ENCODE measurements at regions not wholly inside any gene's neighbourhood (a gene's known extent, or its start where the extent isn't known, plus 50 kb on each side); places are given as distances from the start of the nearest gene placed in this dataset.

DNA sequence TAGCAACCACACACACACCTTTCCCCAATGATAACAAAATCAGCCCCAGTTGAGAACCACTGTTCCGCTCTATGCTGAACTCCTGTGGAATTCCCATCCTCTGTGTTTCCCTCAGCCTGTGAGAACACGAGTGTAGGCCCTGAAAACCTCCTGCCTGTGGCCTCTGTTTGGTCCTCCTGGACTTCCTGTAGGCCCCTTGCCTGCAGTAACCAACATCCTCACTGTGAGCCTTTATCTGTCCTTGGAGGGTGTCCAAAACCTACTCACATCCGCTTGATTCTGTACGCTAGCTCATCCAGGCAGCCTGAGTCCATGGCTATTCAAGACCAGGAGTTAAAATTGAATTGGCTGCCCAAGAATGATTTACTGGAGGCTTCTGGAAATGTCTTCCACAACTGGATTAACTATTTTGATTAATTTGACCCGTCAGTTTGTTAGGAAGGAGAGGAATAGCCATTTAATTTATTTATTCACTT lies 149.8 kb downstream of the AKR1D1 start:
- WGBS (ENCODE audit: low lambda C conversion rate) = 17% methylated on average over 5 of the region's 5 CpGs
- no peaks in the 10 kb centered on the region for H3K27me3 ChIP-seq (ENCODE audit: insufficient read depth)
- POLR2A ChIA-PET = no interaction called here
- no peaks in the 10 kb centered on the region; the same call in 1 of the 2 replicates for H3K9me2 ChIP-seq
- H3K27ac ChIP-seq (ENCODE audit: low read depth in 2 of 2, low read length in 1 of 2) = peak overlapping the region in 1 of 2 experiments; percentile 75; a peak in 2 of 4 replicates
- H3K4me1 ChIP-seq (ENCODE audit: control insufficient read depth in 1 of 2, insufficient read depth in 2 of 2, low read depth in 1 of 2, low read length in 1 of 2) = peaks cover 0 to 4% of the 10 kb centered on the region in 2 experiments; a peak in 2 of 4 replicates
- no peaks in the 10 kb centered on the region for H4K20me1 ChIP-seq (ENCODE audit: insufficient read depth)
- CTCF ChIA-PET = interaction anchor here (2.5 kb wide), 1 partner anchor 11 kb away, joined by 5 read pairs; no protein-coding TSS in a partner anchor
- no peaks in the 10 kb centered on the region for H3K79me2 ChIP-seq (ENCODE audit: insufficient read depth)
- DNase-seq = peak; percentile 48
- TF ChIP-seq TAF1 (IDR thresholded peaks at IDR 0.05; ENCODE audit: borderline replicate concordance, low read depth, low read length) (no peak), RCOR1 (IDR thresholded peaks at IDR 0.05; ENCODE audit: low read length) (peak; percentile 70), EP300 (IDR thresholded peaks at IDR 0.05; ENCODE audit: borderline replicate concordance in 1 of 2, low read depth in 1 of 2, low read length in 1 of 2) (peak in 1 of 2 experiments; percentile 78; a peak in 2 of 4 replicates)
- no peaks in the 10 kb centered on the region for H3K36me3 ChIP-seq (replicated peaks in 1 of 2; ENCODE audit: control insufficient read depth in 1 of 2, insufficient read depth in 2 of 2, low read length in 1 of 2)
- no peaks in the 10 kb centered on the region; the same call in 1 of the 2 replicates for H3K9me3 ChIP-seq
- no peaks in the 10 kb centered on the region for H3F3A ChIP-seq (replicated peaks; ENCODE audit: insufficient read depth)
- no peak overlapping the region for H3K4me3 ChIP-seq (ENCODE audit: low read depth in 2 of 2, low read length in 1 of 2)
- no peak overlapping the region for H3K4me2 ChIP-seq
- H2AFZ ChIP-seq (ENCODE audit: low read depth) = no peak overlapping the region
- H3K9ac ChIP-seq = no peak overlapping the region

DNA sequence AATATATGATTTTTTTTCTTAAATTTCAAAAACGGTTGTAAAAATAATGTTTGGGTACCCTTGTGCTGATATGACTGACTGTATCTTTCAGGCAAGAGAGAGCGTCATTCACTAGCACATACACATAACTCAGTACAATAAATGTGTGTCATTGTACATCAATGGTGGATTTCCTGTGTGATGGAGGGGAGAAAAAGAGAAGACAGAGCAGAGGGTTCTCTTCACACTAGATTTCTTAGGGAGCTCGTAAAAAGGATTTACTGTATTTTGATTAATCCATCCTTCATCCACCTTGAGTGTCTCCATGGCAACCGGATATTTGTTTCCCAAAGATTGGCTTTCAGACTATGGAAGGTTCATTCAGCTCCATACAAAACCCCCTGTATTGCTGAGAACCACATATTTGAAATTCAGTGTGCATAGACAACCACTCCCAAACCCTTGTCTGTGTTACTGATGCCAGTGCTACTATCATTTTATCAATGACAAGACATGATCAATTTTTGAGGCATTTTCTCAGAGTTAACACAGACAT lies 150.6 kb downstream of the AKR1D1 start:
- H4K20me1 ChIP-seq (ENCODE audit: insufficient read depth) = no peaks in the 10 kb centered on the region
- no peak for DNase-seq
- no peak overlapping the region for H3K4me2 ChIP-seq
- H3K27ac ChIP-seq (ENCODE audit: low read depth in 2 of 2, low read length in 1 of 2) = peak overlapping the region in 1 of 2 experiments; percentile 75; a peak in 1 of 4 replicates
- peaks cover 0 to 4% of the 10 kb centered on the region in 2 experiments; a peak in 2 of 4 replicates for H3K4me1 ChIP-seq (ENCODE audit: control insufficient read depth in 1 of 2, insufficient read depth in 2 of 2, low read depth in 1 of 2, low read length in 1 of 2)
- no peak overlapping the region for H3K9ac ChIP-seq
- ChIA-PET POLR2A (no interaction called here), CTCF (no interaction called here)
- no peak overlapping the region for H3K4me3 ChIP-seq (ENCODE audit: low read depth in 2 of 2, low read length in 1 of 2)
- no peaks in the 10 kb centered on the region for H3F3A ChIP-seq (replicated peaks; ENCODE audit: insufficient read depth)
- no peak for TF ChIP-seq TEAD4 (IDR thresholded peaks at IDR 0.05; ENCODE audit: borderline replicate concordance, insufficient read depth)
- TF ChIP-seq, protein P1, sequence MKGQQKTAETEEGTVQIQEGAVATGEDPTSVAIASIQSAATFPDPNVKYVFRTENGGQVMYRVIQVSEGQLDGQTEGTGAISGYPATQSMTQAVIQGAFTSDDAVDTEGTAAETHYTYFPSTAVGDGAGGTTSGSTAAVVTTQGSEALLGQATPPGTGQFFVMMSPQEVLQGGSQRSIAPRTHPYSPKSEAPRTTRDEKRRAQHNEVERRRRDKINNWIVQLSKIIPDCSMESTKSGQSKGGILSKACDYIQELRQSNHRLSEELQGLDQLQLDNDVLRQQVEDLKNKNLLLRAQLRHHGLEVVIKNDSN (IDR thresholded peaks at IDR 0.05; ENCODE audit: borderline replicate concordance, low read depth) = no peak
- no peak for TF ChIP-seq YY1 (IDR thresholded peaks at IDR 0.05; ENCODE audit: low read depth)
- no peak for TF ChIP-seq RFX5 (IDR thresholded peaks at IDR 0.05; ENCODE audit: low read length)
- TF ChIP-seq EP300 (IDR thresholded peaks at IDR 0.05; ENCODE audit: borderline replicate concordance in 1 of 2, low read depth in 1 of 2, low read length in 1 of 2) = no peak
- TF ChIP-seq, protein P2, sequence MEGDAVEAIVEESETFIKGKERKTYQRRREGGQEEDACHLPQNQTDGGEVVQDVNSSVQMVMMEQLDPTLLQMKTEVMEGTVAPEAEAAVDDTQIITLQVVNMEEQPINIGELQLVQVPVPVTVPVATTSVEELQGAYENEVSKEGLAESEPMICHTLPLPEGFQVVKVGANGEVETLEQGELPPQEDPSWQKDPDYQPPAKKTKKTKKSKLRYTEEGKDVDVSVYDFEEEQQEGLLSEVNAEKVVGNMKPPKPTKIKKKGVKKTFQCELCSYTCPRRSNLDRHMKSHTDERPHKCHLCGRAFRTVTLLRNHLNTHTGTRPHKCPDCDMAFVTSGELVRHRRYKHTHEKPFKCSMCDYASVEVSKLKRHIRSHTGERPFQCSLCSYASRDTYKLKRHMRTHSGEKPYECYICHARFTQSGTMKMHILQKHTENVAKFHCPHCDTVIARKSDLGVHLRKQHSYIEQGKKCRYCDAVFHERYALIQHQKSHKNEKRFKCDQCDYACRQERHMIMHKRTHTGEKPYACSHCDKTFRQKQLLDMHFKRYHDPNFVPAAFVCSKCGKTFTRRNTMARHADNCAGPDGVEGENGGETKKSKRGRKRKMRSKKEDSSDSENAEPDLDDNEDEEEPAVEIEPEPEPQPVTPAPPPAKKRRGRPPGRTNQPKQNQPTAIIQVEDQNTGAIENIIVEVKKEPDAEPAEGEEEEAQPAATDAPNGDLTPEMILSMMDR (IDR thresholded peaks at IDR 0.05) = no peak
- TF ChIP-seq MXI1 (IDR thresholded peaks at IDR 0.05; ENCODE audit: low read depth, low read length) = no peak
- TF ChIP-seq, protein P3, sequence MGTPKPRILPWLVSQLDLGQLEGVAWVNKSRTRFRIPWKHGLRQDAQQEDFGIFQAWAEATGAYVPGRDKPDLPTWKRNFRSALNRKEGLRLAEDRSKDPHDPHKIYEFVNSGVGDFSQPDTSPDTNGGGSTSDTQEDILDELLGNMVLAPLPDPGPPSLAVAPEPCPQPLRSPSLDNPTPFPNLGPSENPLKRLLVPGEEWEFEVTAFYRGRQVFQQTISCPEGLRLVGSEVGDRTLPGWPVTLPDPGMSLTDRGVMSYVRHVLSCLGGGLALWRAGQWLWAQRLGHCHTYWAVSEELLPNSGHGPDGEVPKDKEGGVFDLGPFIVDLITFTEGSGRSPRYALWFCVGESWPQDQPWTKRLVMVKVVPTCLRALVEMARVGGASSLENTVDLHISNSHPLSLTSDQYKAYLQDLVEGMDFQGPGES (IDR thresholded peaks at IDR 0.05; ENCODE audit: low read depth, low read length) = no peak
- TF ChIP-seq, protein P4, sequence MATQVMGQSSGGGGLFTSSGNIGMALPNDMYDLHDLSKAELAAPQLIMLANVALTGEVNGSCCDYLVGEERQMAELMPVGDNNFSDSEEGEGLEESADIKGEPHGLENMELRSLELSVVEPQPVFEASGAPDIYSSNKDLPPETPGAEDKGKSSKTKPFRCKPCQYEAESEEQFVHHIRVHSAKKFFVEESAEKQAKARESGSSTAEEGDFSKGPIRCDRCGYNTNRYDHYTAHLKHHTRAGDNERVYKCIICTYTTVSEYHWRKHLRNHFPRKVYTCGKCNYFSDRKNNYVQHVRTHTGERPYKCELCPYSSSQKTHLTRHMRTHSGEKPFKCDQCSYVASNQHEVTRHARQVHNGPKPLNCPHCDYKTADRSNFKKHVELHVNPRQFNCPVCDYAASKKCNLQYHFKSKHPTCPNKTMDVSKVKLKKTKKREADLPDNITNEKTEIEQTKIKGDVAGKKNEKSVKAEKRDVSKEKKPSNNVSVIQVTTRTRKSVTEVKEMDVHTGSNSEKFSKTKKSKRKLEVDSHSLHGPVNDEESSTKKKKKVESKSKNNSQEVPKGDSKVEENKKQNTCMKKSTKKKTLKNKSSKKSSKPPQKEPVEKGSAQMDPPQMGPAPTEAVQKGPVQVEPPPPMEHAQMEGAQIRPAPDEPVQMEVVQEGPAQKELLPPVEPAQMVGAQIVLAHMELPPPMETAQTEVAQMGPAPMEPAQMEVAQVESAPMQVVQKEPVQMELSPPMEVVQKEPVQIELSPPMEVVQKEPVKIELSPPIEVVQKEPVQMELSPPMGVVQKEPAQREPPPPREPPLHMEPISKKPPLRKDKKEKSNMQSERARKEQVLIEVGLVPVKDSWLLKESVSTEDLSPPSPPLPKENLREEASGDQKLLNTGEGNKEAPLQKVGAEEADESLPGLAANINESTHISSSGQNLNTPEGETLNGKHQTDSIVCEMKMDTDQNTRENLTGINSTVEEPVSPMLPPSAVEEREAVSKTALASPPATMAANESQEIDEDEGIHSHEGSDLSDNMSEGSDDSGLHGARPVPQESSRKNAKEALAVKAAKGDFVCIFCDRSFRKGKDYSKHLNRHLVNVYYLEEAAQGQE (IDR thresholded peaks at IDR 0.05; ENCODE audit: low read depth, low read length) = no peak
- TF ChIP-seq SIN3A (IDR thresholded peaks at IDR 0.05; ENCODE audit: borderline replicate concordance, low read depth, low read length) = no peak
- TF ChIP-seq EZH2phosphoT487 (IDR thresholded peaks at IDR 0.05; ENCODE audit: borderline replicate concordance, low read depth) = no peak
- H3K27me3 ChIP-seq (ENCODE audit: insufficient read depth) = no peaks in the 10 kb centered on the region
- no peaks in the 10 kb centered on the region for H3K79me2 ChIP-seq (ENCODE audit: insufficient read depth)
- 24% methylated on average over 4 of the region's 4 CpGs for WGBS (ENCODE audit: low lambda C conversion rate)
- no peak overlapping the region for H2AFZ ChIP-seq (ENCODE audit: low read depth)
- H3K36me3 ChIP-seq (replicated peaks in 1 of 2; ENCODE audit: control insufficient read depth in 1 of 2, insufficient read depth in 2 of 2, low read length in 1 of 2) = no peaks in the 10 kb centered on the region
- H3K9me3 ChIP-seq = no peaks in the 10 kb centered on the region; the same call in 1 of the 2 replicates
- H3K9me2 ChIP-seq = no peaks in the 10 kb centered on the region; the same call in 1 of the 2 replicates

Data from SK-N-SH (cell line).